HG03520 (cell line): ENCODE measurements at regions not wholly inside any gene's neighbourhood (a gene's known extent, or its start where the extent isn't known, plus 50 kb on each side); places are given as distances from the start of the nearest gene placed in this dataset.

ENCODE experiments used
- ATAC-seq: cut with Tn5 transposase; IDR thresholded peaks from one replicate; pipeline ENCODE4 v1.9.1; 2021; ENCODE audit warnings: mild to moderate bottlenecking, moderate library complexity; ENCODE audit not compliant: unreplicated experiment

DNA sequence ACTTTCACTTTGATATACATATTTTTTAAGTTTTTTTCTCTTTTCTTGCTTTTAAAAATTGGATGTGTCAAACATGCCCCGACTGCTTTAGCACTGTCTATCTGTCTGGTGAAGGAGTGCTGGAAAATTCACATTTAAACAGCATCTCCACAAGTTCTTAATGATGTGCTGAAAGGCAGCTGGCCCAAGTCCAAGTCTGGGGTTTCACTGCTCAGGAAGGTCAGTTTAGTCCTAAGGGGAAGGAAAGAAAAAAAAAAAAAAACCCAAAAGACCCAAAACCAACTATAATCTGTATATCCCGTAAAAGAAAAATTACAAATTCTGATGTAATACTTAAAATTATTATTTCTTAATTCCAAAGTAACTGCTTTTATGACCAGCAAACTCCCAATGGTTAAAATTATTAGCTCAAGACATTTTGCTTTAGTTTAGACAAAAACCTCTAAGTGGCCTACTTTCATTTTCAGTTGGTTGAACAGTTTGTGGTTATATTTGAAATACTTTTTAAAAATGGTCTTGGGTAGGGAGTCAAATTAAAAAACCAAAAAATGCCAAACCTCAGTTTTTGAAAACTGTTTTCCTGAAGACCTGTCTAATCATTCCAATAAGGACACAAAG lies 79.5 kb upstream of the PREP start:
- no peak for ATAC-seq

DNA sequence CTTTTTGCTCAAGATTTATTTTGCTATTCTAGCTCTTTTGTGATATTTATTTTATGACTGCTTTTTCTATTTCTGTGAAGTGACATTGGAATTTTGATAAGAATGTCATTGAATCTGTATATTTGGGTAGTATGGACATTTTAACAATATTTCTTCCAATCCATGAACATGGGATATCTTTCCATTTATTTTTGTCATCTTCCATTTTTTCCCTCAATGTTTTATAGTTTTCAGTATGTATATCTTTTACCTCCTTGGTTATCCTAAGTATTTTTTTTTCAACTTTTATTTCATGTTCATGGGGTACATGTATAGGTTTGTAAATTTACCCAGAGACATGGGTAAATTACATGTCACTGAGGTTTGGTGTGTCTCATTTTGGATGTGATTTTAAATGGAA lies 74.1 kb upstream of the PREP start:
- no peak for ATAC-seq

- no peak for ATAC-seq
Observed at GRCh38 chr6:105474234-105474633, 71.4 kb upstream of the PREP start.

GRCh38 chr6:105469946-105470345 lies 67.1 kb upstream of the PREP start:
- no peak for ATAC-seq

- ATAC-seq = no peak
Observed at GRCh38 chr6:105468850-105469249, 66.0 kb upstream of the PREP start.

- ATAC-seq = no peak
Observed at GRCh38 chr6:105460860-105461259, 58.0 kb upstream of the PREP start.

GRCh38 chr6:105459864-105460263 lies 57.0 kb upstream of the PREP start:
- ATAC-seq = no peak

DNA sequence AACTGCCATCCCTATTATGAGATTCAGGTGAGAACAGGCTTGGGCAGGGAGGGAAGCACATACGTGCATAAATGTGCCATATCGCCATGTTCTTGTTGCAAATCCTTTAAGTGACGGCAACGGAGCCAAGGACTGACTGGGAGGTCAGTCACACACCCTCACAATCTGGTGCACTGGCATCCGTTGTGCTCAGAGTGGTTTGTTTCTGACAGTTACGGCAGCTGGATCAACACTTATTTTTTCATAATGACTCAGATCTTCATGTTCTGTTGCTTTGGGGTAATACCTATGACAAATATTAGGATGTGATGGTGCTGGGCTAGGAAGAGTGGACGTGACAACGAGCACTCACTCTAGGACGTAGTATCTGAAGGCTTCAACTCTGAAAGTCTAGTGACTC lies 56.2 kb upstream of the PREP start:
- peak; percentile 94 for ATAC-seq

- ATAC-seq = peak; percentile 32
Observed at GRCh38 chr6:105458551-105458950, 55.7 kb upstream of the PREP start.

DNA sequence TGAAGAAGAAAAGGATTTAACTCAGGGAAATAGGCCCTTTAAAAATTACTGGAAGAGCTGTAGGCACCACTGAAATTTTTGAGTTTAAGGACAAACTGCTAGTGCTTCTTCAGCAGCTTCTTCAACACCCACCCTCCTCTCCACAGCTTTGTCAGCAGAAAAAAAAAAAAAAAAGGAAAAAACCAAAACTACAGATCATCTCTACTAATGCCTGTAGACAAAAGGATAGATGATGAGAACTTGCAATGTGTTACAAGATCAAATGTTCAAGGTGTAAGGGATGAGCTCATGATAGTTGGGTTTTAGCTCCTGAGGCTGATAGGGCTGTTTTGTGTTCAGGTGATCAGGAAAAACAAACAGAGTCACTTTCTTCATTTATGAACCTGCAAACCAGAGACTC lies 55.2 kb upstream of the PREP start:
- no peak for ATAC-seq

DNA sequence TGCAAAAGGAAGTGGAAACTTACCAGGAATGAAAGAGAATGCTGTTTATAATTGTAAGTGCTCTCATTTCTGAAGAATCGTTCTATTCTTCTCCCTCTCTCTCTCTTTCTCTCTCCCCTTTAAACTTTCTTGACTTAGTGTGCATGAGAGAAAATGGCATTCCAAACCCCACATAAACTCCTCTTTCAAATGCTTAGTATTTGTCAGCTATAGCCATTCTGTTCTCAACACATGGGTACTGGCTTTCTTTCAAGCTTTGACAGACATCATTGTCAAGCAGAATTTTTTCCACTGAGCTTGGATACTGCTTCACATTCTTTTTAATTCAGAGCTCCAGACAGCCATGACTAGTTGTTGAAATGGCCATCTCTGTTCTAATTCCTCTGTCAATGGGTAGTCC lies 51.1 kb upstream of the PREP start:
- no peak for ATAC-seq

- ATAC-seq = peak; percentile 58
Observed at GRCh38 chr6:105452924-105453756, 50.3 kb upstream of the PREP start.
